Gastrocnemius medialis (tissue), 4 donors: ENCODE measurements at regions not wholly inside any gene's neighbourhood (a gene's known extent, or its start where the extent isn't known, plus 50 kb on each side); places are given as distances from the start of the nearest gene placed in this dataset.

Source experiments
- POLR2A ChIP-seq, 2 donors: fragments of 450-650 bp; IDR thresholded peaks; one replicate each; pipeline ENCODE4 v1.6.1; 2017; ENCODE audit warnings: antibody characterized with exemption in 2 of 2, mild to moderate bottlenecking in 2 of 2, moderate library complexity in 2 of 2
- TF ChIP-seq, protein P1 (sequence below), 5 experiments: fragments of 450-650 bp in 3 of 5; fragments of 200-600 bp in 2 of 5; sonication (generic) in 2 of 5; IDR thresholded peaks in 4 of 5; conservative IDR thresholded peaks in 1 of 5; 1 replicate in 4 of 5; 2 replicates in 1 of 5; pipeline ENCODE4 v1.5.1; 2016 to 2019; ENCODE audit warnings: antibody characterized with exemption in 5 of 5, mild to moderate bottlenecking in 3 of 5, moderate library complexity in 3 of 5

DNA sequence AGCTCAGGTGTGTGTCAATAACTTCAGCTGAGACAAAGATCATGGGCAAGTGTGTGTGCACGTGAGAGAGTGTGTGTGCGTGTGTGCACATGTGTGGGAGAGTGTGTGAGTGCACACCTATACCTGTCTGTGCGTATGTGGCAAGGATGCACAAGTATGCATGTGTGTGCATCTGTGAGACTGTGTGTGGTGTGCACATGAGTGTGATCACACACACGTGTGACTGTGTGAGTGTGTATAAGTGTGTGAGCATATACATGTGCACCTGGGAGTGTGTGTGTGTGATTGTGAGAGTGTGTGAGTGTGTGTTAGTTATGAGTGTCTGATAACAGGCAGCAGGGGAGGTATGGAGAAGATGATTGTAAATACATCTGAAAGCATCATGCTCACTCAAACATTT, 657.3 kb upstream of the PFKP start:
- TF ChIP-seq, protein P1, sequence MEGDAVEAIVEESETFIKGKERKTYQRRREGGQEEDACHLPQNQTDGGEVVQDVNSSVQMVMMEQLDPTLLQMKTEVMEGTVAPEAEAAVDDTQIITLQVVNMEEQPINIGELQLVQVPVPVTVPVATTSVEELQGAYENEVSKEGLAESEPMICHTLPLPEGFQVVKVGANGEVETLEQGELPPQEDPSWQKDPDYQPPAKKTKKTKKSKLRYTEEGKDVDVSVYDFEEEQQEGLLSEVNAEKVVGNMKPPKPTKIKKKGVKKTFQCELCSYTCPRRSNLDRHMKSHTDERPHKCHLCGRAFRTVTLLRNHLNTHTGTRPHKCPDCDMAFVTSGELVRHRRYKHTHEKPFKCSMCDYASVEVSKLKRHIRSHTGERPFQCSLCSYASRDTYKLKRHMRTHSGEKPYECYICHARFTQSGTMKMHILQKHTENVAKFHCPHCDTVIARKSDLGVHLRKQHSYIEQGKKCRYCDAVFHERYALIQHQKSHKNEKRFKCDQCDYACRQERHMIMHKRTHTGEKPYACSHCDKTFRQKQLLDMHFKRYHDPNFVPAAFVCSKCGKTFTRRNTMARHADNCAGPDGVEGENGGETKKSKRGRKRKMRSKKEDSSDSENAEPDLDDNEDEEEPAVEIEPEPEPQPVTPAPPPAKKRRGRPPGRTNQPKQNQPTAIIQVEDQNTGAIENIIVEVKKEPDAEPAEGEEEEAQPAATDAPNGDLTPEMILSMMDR (IDR thresholded peaks at IDR 0.05 in 4 of 5, conservative IDR thresholded peaks at IDR 0.05 in 1 of 5): no peak
- no peak for TF ChIP-seq POLR2A (IDR thresholded peaks at IDR 0.05)
